HG03039 (cell line): ENCODE measurements at regions not wholly inside any gene's neighbourhood (a gene's known extent, or its start where the extent isn't known, plus 50 kb on each side); places are given as distances from the start of the nearest gene placed in this dataset.

Source experiments
- ATAC-seq: cut with Tn5 transposase; IDR thresholded peaks from one replicate; pipeline ENCODE4 v1.9.1; 2021; ENCODE audit warnings: mild to moderate bottlenecking, moderate library complexity; ENCODE audit not compliant: unreplicated experiment

DNA sequence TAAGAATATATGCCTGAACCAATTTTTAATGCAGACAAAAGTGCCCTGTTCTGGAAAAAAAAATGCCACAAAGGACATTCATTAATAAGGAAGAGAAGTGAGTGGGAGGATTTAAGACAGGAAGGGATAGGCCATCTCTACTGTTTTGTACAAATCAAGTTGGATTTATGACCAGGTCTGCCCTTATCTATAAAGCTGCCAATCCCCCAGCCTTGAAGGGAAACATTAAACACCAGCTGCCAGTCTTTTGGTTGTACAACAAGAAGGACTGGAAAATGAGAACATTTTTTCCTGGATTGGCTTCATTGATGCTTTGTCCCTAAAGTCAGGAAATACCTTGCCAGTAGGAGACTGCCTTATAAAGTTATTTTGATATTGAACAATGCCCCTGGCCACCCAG is 444.0 kb downstream of the NPHP4 start:
- no peak for ATAC-seq

DNA sequence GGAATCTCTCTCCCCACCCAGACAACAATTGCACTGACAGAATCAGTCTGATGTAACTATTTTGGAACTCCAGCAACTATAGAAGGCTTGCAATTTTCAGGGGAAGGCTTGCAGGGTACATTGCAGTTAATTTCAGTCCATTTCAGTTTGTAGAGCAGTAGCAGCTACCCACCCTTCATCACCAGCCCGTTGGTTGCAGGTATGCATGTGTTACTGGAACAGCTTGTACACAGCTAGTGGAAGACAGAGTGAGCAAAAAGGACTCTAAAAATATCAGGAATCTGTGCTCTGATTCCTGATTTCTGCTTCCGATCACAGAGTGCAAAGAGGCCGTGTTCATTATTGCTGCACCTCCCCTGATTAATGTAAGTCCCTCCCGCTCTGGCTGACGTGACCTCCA is 449.0 kb downstream of the NPHP4 start:
- no peak for ATAC-seq

DNA sequence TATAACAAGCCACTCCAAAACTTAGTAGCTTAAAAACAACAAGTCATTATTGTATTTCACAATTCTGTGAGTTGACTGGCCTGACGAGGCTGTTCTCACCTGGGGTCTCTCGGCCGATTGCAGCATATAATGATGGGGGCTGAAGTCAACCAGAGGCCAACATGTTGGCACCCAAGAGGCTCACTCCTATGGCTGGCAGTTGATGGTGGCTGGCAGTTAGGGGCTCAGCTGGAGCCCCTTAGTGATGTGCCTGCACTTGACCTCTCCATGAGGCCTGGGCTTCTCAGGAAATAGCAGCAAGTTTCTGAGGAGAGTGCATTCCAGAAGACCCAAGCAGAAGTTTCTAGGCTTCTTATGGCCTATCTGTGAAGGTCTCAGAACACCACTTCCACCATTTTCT is 459.4 kb downstream of the NPHP4 start:
- ATAC-seq = no peak

- no peak for ATAC-seq
These were observed 465.2 kb downstream of the NPHP4 start for GRCh38 chr1:5526822-5527551.

- no peak for ATAC-seq
These were observed 465.9 kb downstream of the NPHP4 start for GRCh38 chr1:5526385-5526750.

GRCh38 chr1:5525597-5526384 is 466.4 kb downstream of the NPHP4 start:
- no peak for ATAC-seq

DNA sequence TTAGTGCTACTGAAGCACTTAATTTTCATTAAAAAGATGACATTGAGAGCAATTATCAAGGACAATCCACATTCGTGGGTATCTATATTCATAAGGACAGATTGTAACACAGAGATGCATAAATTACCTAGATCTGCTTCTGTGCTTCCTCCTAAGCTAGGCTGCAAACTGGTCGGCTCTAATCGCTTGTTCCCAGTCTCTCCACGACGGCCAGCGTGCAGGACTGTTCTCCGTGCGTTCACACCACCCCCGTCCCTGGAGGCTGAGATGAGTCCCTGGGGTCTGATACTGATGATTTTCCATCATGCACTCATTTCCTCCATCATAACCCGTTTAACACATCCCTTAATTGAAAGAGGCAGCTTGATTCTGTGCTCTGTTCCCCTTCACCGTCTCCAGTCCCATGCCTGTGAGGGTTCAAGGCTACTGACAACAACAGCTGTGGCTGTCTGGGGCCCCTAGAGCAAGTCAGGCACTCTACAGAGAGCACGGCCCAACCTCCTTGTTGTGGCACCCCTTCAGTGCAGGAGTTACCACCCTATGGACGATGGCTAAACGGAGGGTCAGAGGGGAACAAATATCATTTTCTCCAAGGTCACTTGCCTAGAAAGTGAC is 469.6 kb downstream of the NPHP4 start:
- no peak for ATAC-seq

- no peak for ATAC-seq
These were observed 472.7 kb downstream of the NPHP4 start for GRCh38 chr1:5519366-5520135.

- ATAC-seq = no peak
These were observed 475.5 kb downstream of the NPHP4 start for GRCh38 chr1:5516756-5517155.

DNA sequence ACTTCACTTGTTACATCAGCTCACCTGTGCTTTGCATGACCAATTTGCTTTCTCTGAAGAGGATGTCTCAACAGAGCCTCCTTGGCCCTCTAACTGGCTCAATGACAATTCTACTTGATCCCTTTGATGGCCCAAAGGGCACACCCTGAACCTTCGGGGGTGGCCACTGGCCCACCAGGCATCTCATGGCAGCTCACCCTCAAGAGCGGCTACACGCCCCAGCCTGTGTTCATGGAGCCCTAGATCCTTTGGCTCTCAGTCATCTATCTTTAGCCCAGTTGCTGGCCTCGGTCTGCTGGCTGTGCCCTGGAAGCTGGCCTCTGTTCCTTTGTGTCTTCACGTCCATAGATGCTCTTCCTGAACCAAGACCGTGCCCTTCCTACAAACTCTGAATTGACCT is 476.7 kb downstream of the NPHP4 start:
- no peak for ATAC-seq

- no peak for ATAC-seq
These were observed 477.6 kb downstream of the NPHP4 start for GRCh38 chr1:5514527-5515183.

GRCh38 chr1:5513846-5514526 is 478.2 kb downstream of the NPHP4 start:
- no peak for ATAC-seq

DNA sequence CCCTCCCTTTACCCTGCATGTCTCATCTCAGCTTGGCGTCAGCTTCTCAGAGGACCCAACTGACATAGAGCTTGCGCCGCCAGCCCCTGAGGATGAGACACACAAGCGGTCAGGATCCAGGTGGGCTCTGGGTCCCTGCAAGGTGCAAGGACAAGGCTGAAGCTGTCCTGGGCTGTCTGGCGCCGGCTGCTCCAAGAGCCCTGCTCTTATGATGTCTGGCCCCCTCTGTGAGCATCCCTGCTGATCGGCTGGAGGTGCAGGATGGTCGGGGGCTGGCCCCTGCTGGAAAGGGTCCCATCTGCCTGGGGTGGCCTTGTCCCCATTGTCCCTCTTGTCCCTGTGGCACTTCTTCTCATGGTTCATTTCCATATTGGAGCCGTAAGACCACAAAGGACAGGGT is 479.0 kb downstream of the NPHP4 start:
- no peak for ATAC-seq

- ATAC-seq = no peak
These were observed 480.7 kb downstream of the NPHP4 start for GRCh38 chr1:5511381-5512097.

- no peak for ATAC-seq
These were observed 482.4 kb downstream of the NPHP4 start for GRCh38 chr1:5509664-5510452.

GRCh38 chr1:5508669-5509330 is 483.4 kb downstream of the NPHP4 start:
- ATAC-seq = no peak

- no peak for ATAC-seq
These were observed 484.9 kb downstream of the NPHP4 start for GRCh38 chr1:5507340-5507739.

DNA sequence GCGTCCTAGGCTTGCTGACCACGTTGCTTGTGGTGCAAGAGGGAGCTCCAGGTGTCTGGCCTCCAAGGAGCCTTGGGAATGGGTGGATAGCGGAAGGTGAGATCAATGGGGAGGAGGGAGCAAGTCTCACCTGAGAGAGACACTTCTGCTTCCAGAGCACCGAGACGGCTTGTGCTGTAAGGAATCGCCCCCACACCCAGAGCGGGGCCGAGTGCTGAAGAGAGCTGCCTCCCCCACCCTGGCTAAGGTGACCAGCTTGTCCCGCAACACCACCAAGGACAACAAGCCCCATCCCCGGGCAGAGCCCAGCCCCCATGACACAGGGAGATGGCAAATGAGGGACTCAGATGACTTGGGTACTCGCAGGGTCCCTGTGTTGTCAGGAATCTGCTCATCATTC is 485.6 kb downstream of the NPHP4 start:
- no peak for ATAC-seq
